Thyroid gland (tissue), 4 donors: ENCODE measurements at regions not wholly inside any gene's neighbourhood (a gene's known extent, or its start where the extent isn't known, plus 50 kb on each side); places are given as distances from the start of the nearest gene placed in this dataset.

Experiments
- POLR2A ChIP-seq, 2 donors: fragments of 450-650 bp; IDR thresholded peaks; one replicate each; pipeline ENCODE4 v1.6.1; 2017; ENCODE audit warnings: antibody characterized with exemption in 2 of 2, mild to moderate bottlenecking in 2 of 2, moderate library complexity in 1 of 2
- TF ChIP-seq, protein P1 (sequence below), 6 experiments: fragments of 200-600 bp in 3 of 6; fragments of 450-650 bp in 3 of 6; sonication (generic) in 3 of 6; IDR thresholded peaks; one replicate each; pipeline ENCODE4 v1.5.1; 2016 to 2019; ENCODE audit warnings: antibody characterized with exemption in 6 of 6, mild to moderate bottlenecking in 2 of 6, inconsistent platforms in 1 of 6, moderate library complexity in 1 of 6

- TF ChIP-seq POLR2A (IDR thresholded peaks at IDR 0.05) = no peak
- TF ChIP-seq, protein P1, sequence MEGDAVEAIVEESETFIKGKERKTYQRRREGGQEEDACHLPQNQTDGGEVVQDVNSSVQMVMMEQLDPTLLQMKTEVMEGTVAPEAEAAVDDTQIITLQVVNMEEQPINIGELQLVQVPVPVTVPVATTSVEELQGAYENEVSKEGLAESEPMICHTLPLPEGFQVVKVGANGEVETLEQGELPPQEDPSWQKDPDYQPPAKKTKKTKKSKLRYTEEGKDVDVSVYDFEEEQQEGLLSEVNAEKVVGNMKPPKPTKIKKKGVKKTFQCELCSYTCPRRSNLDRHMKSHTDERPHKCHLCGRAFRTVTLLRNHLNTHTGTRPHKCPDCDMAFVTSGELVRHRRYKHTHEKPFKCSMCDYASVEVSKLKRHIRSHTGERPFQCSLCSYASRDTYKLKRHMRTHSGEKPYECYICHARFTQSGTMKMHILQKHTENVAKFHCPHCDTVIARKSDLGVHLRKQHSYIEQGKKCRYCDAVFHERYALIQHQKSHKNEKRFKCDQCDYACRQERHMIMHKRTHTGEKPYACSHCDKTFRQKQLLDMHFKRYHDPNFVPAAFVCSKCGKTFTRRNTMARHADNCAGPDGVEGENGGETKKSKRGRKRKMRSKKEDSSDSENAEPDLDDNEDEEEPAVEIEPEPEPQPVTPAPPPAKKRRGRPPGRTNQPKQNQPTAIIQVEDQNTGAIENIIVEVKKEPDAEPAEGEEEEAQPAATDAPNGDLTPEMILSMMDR (IDR thresholded peaks at IDR 0.05) = no peak
Measured at GRCh38 chr7:20470082-20470481, 139.4 kb downstream of the ITGB8 start.
